IMR-90 (cell line): ENCODE measurements at regions not wholly inside any gene's neighbourhood (a gene's known extent, or its start where the extent isn't known, plus 50 kb on each side); places are given as distances from the start of the nearest gene placed in this dataset.

ENCODE experiments used
- MAZ ChIP-seq: IDR thresholded peaks from 2 replicates; pipeline ENCODE4 v1.6.1; 2012; ENCODE audit warnings: low read depth, mild to moderate bottlenecking, low read length, improper control_type of control experiment, moderate library complexity, borderline replicate concordance
- POLR2A ChIP-seq: IDR thresholded peaks from 2 replicates; pipeline ENCODE4 v1.6.1; 2012; ENCODE audit warnings: mild to moderate bottlenecking, low read depth, low read length
- SMC3 ChIP-seq: fragments of 150-350 bp; IDR thresholded peaks from 2 replicates; pipeline ENCODE4 v1.6.1; 2016; ENCODE audit warnings: low read depth, mild to moderate bottlenecking, antibody characterized with exemption, low read length, moderate library complexity
- TF ChIP-seq, protein P1 (sequence below): conservative IDR thresholded peaks from 2 replicates; pipeline ENCODE4 v1.5.1; 2012; ENCODE audit warnings: mild to moderate bottlenecking, low read depth, low read length, improper control_type of control experiment

DNA sequence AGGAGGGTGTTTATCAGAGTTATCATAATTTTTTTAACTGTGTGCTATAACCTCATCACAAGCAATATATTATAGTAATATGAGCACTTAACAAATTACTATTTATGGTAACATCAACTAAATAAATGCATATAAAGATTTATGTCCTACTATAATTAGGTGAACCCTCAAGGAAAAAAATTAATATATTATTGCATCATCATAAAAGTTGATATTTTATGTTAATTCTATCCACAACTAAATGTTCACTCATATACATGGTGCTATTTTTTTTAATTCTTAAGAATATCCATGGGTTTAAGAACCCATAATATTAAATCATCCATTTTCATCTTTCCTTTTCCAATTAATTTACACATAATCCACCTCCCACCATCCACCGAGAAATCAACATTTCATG is 506.0 kb upstream of the USP15 start:
- TF ChIP-seq, protein P1, sequence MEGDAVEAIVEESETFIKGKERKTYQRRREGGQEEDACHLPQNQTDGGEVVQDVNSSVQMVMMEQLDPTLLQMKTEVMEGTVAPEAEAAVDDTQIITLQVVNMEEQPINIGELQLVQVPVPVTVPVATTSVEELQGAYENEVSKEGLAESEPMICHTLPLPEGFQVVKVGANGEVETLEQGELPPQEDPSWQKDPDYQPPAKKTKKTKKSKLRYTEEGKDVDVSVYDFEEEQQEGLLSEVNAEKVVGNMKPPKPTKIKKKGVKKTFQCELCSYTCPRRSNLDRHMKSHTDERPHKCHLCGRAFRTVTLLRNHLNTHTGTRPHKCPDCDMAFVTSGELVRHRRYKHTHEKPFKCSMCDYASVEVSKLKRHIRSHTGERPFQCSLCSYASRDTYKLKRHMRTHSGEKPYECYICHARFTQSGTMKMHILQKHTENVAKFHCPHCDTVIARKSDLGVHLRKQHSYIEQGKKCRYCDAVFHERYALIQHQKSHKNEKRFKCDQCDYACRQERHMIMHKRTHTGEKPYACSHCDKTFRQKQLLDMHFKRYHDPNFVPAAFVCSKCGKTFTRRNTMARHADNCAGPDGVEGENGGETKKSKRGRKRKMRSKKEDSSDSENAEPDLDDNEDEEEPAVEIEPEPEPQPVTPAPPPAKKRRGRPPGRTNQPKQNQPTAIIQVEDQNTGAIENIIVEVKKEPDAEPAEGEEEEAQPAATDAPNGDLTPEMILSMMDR, result no peak
- TF ChIP-seq POLR2A (no peak), MAZ (no peak), SMC3 (no peak)
